Activated CD8-positive, alpha-beta T cell treated with anti-CD3 and anti-CD28 coated beads for 36 hours (primary cell): ENCODE measurements at regions not wholly inside any gene's neighbourhood (a gene's known extent, or its start where the extent isn't known, plus 50 kb on each side); places are given as distances from the start of the nearest gene placed in this dataset.

ENCODE experiments used
- ATAC-seq: fragments of 200-7000 bp; cut with Tn5 transposase; one replicate; pipeline ENCODE4 v1.10.0; 2021; ENCODE audit warnings: mild to moderate bottlenecking, moderate library complexity
- CTCF ChIA-PET: fragments of 350-600 bp; sonication (Branson Sonifier 250); formaldehyde crosslinking; loops from one replicate; lab custom pipeline; 2021; ENCODE audit warnings: antibody characterized with exemption; lab: Charles Lee
- POLR2A ChIA-PET: fragments of 350-600 bp; sonication (Branson Sonifier 250); formaldehyde crosslinking; loops from one replicate; lab custom pipeline; 2021; ENCODE audit warnings: antibody characterized with exemption; lab: Charles Lee
- DNase-seq: peaks from one replicate; pipeline ENCODE4 v3.0.0-alpha.2; 2020
- H3K27ac Mint-ChIP-seq: one replicate; pipeline ENCODE4 v1.8.0; 2021; ENCODE audit warnings: mild to moderate bottlenecking, mixed read lengths
- H3K27me3 Mint-ChIP-seq: one replicate; pipeline ENCODE4 v1.8.0; 2021; ENCODE audit warnings: mixed read lengths
- H3K36me3 Mint-ChIP-seq: one replicate; pipeline ENCODE4 v1.8.0; 2021; ENCODE audit warnings: low read depth, mixed read lengths
- H3K4me1 Mint-ChIP-seq: one replicate; pipeline ENCODE4 v1.8.0; 2021; ENCODE audit warnings: low read depth, mixed read lengths
- H3K4me3 Mint-ChIP-seq: one replicate; pipeline ENCODE4 v1.8.0; 2021; ENCODE audit warnings: mild to moderate bottlenecking, moderate library complexity, mixed read lengths
- H3K9me3 Mint-ChIP-seq: one replicate; pipeline ENCODE4 v1.8.0; 2021; ENCODE audit warnings: mixed read lengths
- intact Hi-C: fragments of 100-400 bp; cut with micrococcal nuclease; formaldehyde crosslinking; loops from one replicate; pipeline ENCODE4 v1.10.0; 2022
- TF ChIP-seq, protein P1 (sequence below): fragments of 200-600 bp; IDR thresholded peaks from one replicate; pipeline ENCODE4 v1.8.0; 2022; ENCODE audit warnings: antibody characterized with exemption, mild to moderate bottlenecking

DNA sequence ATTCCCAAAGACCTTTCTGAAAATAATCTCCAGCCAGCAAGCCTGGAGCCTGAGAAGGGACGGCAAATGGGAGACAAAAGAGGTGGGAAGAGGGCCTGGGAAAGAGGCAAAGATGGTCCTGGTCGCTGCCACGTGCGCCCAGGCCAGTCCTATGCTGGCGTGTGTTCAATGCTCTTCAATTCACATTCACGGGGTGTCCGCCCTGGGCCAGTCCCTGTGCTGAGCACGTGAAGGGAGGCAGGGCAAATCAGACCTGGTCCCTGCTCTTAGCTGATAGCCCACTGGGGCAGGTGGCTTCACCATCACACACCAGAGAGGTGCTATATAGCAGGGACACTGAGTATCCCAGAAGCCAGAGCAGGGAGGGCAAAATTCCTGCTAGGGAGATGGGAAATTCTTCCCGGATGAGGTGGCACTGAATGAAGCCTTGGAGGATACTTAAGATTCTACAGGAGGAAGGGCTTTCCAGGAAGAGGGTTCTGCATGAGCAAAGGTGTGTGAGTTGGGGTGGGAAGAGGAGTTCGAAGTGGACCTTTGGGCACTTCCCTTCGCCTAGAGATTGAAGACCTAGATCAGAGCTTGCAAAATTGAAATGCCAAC, 148.2 kb downstream of the CHST1 start:
- no peak for DNase-seq
- intact Hi-C loops, result no loop called here
- Mint-ChIP-seq H3K27ac (no peak overlapping the region), H3K27me3 (no peaks in the 10 kb centered on the region), H3K4me3 (no peak overlapping the region), H3K4me1 (no peaks in the 10 kb centered on the region), H3K9me3 (no peaks in the 10 kb centered on the region), H3K36me3 (no peaks in the 10 kb centered on the region)
- TF ChIP-seq, protein P1, sequence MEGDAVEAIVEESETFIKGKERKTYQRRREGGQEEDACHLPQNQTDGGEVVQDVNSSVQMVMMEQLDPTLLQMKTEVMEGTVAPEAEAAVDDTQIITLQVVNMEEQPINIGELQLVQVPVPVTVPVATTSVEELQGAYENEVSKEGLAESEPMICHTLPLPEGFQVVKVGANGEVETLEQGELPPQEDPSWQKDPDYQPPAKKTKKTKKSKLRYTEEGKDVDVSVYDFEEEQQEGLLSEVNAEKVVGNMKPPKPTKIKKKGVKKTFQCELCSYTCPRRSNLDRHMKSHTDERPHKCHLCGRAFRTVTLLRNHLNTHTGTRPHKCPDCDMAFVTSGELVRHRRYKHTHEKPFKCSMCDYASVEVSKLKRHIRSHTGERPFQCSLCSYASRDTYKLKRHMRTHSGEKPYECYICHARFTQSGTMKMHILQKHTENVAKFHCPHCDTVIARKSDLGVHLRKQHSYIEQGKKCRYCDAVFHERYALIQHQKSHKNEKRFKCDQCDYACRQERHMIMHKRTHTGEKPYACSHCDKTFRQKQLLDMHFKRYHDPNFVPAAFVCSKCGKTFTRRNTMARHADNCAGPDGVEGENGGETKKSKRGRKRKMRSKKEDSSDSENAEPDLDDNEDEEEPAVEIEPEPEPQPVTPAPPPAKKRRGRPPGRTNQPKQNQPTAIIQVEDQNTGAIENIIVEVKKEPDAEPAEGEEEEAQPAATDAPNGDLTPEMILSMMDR, result no peak
- ChIA-PET CTCF (no interaction called here), POLR2A (no interaction called here)
- no peak for ATAC-seq

DNA sequence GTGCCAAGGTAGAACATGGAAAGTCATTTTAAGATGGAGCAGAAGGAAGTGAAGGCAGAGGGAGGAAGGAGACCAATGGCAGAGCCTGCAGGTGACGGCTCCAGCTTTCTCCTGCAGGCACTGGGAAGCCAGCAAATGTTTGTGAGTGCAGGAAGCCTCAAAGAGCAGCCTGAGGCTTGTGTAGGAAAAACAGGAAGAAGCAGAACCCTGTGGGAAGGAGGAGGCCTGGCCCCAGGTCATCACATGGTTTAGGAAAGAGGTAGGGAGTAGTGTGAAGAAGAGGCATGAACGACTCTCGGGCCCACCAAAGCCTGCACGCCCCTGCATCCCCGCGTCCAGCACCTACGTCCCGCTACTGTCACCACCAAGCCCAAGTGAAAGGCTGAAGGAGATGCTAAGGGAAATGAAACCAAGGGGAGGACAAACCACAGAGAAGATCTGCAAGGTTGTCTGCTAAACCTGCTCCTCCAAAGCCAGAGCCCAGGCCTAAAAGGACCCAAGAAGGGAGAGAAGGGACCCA, 151.5 kb downstream of the CHST1 start:
- ATAC-seq, result no peak
- Mint-ChIP-seq H3K4me3 (no peak overlapping the region), H3K4me1 (no peaks in the 10 kb centered on the region), H3K27ac (no peak overlapping the region), H3K36me3 (no peaks in the 10 kb centered on the region), H3K27me3 (peaks cover 2% of the 10 kb centered on the region), H3K9me3 (no peaks in the 10 kb centered on the region)
- intact Hi-C loops, result no loop called here
- DNase-seq, result no peak
- TF ChIP-seq, protein P1, result no peak
- ChIA-PET POLR2A (no interaction called here), CTCF (no interaction called here)

DNA sequence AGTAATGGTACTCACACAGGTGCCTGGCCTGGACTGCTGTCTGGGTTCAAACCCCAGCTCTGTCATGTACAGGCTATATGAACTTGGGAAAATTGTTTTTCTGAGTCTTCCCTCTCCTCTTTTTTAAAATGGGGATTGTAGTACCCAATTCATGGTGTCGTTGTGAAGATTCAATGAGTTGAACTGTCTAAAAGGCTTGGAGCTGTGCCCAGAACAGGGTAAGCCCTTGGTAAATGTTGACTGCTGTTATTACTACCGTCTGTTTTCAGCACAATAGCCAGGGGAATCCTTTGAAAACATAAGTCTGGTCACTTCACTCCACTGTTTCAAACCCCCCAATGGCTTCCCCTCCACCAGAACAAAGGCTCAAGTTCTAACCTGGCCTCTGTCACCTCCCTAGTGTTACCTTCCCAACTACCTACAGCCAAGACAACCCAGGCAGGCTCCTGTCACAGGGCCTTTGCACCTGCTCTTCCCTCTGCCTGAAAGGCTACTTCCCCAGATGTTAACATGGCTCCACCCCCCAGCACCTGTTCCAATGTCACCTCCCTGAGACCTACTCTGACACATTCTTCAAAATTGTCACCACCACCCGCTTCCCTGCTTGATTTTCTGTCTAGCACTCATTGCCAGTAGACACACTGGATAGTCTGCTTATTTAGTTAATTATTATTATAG, 152.8 kb downstream of the CHST1 start:
- ChIA-PET CTCF (no interaction called here), POLR2A (no interaction called here)
- peaks cover 2% of the 10 kb centered on the region for H3K27me3 Mint-ChIP-seq
- H3K4me3 Mint-ChIP-seq, result no peak overlapping the region
- H3K9me3 Mint-ChIP-seq, result no peaks in the 10 kb centered on the region
- DNase-seq (no peak), ATAC-seq (no peak)
- no peaks in the 10 kb centered on the region for H3K4me1 Mint-ChIP-seq
- no peak overlapping the region for H3K27ac Mint-ChIP-seq
- no peaks in the 10 kb centered on the region for H3K36me3 Mint-ChIP-seq
- intact Hi-C loops, result no loop called here
- TF ChIP-seq, protein P1, result no peak

DNA sequence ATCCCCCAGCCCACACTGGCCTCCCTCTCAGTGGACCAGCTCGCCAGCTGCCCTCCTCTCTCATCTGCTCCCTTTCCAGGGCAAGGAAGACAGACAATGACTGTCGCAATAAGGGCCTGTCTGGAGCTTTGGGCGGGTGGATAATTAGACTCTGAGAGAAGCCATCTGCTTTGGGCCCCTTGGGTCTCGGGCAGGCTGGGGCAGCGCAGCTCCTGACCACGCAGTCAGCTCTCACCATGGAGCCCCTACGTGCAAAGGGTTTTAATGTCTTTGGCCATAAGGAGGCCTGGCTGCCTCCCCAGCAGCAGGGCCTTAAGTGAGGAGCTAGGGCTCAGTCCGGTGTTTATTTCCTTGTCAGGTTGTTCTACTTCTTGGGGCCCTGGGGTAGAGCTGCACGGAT, 153.9 kb downstream of the CHST1 start:
- POLR2A ChIA-PET, result no interaction called here
- ATAC-seq, result no peak
- TF ChIP-seq, protein P1, result no peak
- Mint-ChIP-seq H3K4me3 (no peak overlapping the region), H3K36me3 (no peaks in the 10 kb centered on the region), H3K4me1 (no peaks in the 10 kb centered on the region), H3K9me3 (no peaks in the 10 kb centered on the region), H3K27ac (no peak overlapping the region), H3K27me3 (peaks cover 3% of the 10 kb centered on the region)
- CTCF ChIA-PET, result no interaction called here
- DNase-seq, result no peak
- intact Hi-C loops, result no loop called here

DNA sequence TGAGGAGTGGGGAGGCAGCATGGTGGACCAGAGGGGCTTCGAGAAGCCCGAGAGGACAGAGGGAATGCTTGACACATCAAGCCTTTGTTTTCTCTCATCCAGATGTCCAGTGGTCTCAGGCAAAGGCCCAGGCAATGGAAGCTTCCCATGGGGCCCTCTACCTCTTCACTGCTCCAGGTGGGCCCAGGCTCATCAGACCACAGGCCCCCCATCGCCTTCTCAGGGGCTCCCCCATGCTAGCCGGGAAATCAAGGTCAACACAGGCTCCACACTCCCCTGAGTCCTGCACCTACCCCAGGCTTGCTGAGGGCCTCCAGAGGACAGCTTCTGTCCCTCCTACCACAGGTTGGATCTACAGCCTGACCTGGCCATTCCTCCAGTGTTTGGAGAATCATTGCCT, 157.5 kb downstream of the CHST1 start:
- POLR2A ChIA-PET, result no interaction called here
- no peaks in the 10 kb centered on the region for H3K36me3 Mint-ChIP-seq
- intact Hi-C loops, result no loop called here

More for the DNA sequence above, 157.5 kb downstream of the CHST1 start:
- Mint-ChIP-seq H3K4me1 (no peaks in the 10 kb centered on the region), H3K27me3 (peaks cover 5% of the 10 kb centered on the region), H3K4me3 (no peak overlapping the region), H3K9me3 (peaks cover 3% of the 10 kb centered on the region), H3K27ac (no peak overlapping the region)
- DNase-seq, result no peak
- CTCF ChIA-PET, result no interaction called here
- no peak for ATAC-seq
- TF ChIP-seq, protein P1, result no peak
